Neural cell (in vitro differentiated cells): ENCODE measurements at regions not wholly inside any gene's neighbourhood (a gene's known extent, or its start where the extent isn't known, plus 50 kb on each side); places are given as distances from the start of the nearest gene placed in this dataset.

Source experiments
- H2AFZ ChIP-seq: fragments of 200-600, 300-800 bp; sonication (generic), shearing (Covaris generic); 2 replicates; pipeline ENCODE4 v1.6.0; 2014; ENCODE audit warnings: low read depth, mild to moderate bottlenecking, antibody characterized with exemption, low read length, moderate library complexity
- H3F3A ChIP-seq: fragments of 200-600 bp; shearing (Covaris generic); 2 replicates; pipeline ENCODE4 v1.6.1; 2016; ENCODE audit warnings: mild to moderate bottlenecking, moderate library complexity, mixed read lengths, antibody characterized with exemption, low read length; ENCODE audit not compliant: insufficient read depth, poor library complexity, severe bottlenecking
- H3K27ac ChIP-seq: fragments of 200-600, 300-800 bp; sonication (generic), shearing (Covaris generic); 2 replicates; pipeline ENCODE4 v1.5.1; 2014; ENCODE audit warnings: mild to moderate bottlenecking, low read length, moderate library complexity
- H3K27me3 ChIP-seq: fragments of 300-800, 200-600 bp; sonication (generic), shearing (Covaris generic); 2 replicates; pipeline ENCODE4 v1.6.0; 2014; ENCODE audit warnings: mild to moderate bottlenecking, low read depth, low read length, moderate library complexity; ENCODE audit not compliant: insufficient read depth
- H3K36me3 ChIP-seq: fragments of 300-800, 200-600 bp; sonication (generic), shearing (Covaris generic); 2 replicates; pipeline ENCODE4 v1.5.1; 2014; ENCODE audit warnings: mild to moderate bottlenecking, antibody characterized with exemption, low read length, moderate library complexity; ENCODE audit not compliant: insufficient read depth
- H3K4me2 ChIP-seq: fragments of 300-800, 200-600 bp; sonication (generic), shearing (Covaris generic); 2 replicates; pipeline ENCODE4 v1.6.0; 2014; ENCODE audit warnings: mild to moderate bottlenecking, low read length
- H3K4me3 ChIP-seq: fragments of 300-800, 200-600 bp; sonication (generic), shearing (Covaris generic); 2 replicates; pipeline ENCODE4 v1.5.1; 2014; ENCODE audit warnings: mild to moderate bottlenecking, low read length, moderate library complexity
- H3K79me2 ChIP-seq: fragments of 200-600 bp; shearing (Covaris generic); replicated peaks from 2 replicates; pipeline ENCODE4 v1.6.0; 2014; ENCODE audit warnings: mild to moderate bottlenecking, low read length, moderate library complexity; ENCODE audit not compliant: insufficient read depth
- H3K9ac ChIP-seq: fragments of 300-800, 200-600 bp; sonication (generic), shearing (Covaris generic); 2 replicates; pipeline ENCODE4 v1.6.1; 2016; ENCODE audit warnings: mild to moderate bottlenecking, low read length, mixed read lengths
- H3K9me2 ChIP-seq: fragments of 200-600 bp; shearing (Covaris generic); 2 replicates; pipeline ENCODE4 v1.6.1; 2016; ENCODE audit warnings: mild to moderate bottlenecking, low read length, mixed read lengths; ENCODE audit not compliant: insufficient read depth
- H3K9me3 ChIP-seq: fragments of 200-600, 300-800 bp; sonication (generic), shearing (Covaris generic); 2 replicates; pipeline ENCODE4 v1.6.1; 2016; ENCODE audit warnings: mild to moderate bottlenecking, mixed run types, low read length, moderate library complexity, mixed read lengths
- H4K20me1 ChIP-seq: fragments of 200-600 bp; shearing (Covaris generic); 2 replicates; pipeline ENCODE4 v1.6.1; 2016; ENCODE audit warnings: mild to moderate bottlenecking, mixed run types; ENCODE audit not compliant: insufficient read depth
- CTCF ChIP-seq: fragments of 450-650 bp; IDR thresholded peaks from 2 replicates; pipeline ENCODE4 v1.5.1; 2014; ENCODE audit warnings: antibody characterized with exemption, mild to moderate bottlenecking, moderate library complexity; ENCODE audit not compliant: poor library complexity, severe bottlenecking
- EP300 ChIP-seq: fragments of 450-650 bp; conservative IDR thresholded peaks from 2 replicates; pipeline ENCODE4 v1.6.1; 2014; ENCODE audit warnings: antibody characterized with exemption, mild to moderate bottlenecking, moderate library complexity; ENCODE audit not compliant: poor library complexity, severe bottlenecking
- EZH2 ChIP-seq: fragments of 200-600, 300-800 bp; shearing (Covaris generic), sonication (generic); IDR thresholded peaks from 2 replicates; pipeline ENCODE4 v1.6.1; 2014; ENCODE audit warnings: antibody characterized with exemption, low read length, borderline replicate concordance, mild to moderate bottlenecking; ENCODE audit not compliant: insufficient read depth, poor library complexity, severe bottlenecking
- MXI1 ChIP-seq: fragments of 450-650 bp; conservative IDR thresholded peaks from 2 replicates; pipeline ENCODE4 v1.6.1; 2014; ENCODE audit warnings: antibody characterized with exemption, mild to moderate bottlenecking; ENCODE audit not compliant: poor library complexity, severe bottlenecking
- POLR2AphosphoS5 ChIP-seq: IDR thresholded peaks from 2 replicates; pipeline ENCODE4 v1.6.1; 2012
- RAD21 ChIP-seq: fragments of 450-650 bp; conservative IDR thresholded peaks from 2 replicates; pipeline ENCODE4 v1.6.1; 2014; ENCODE audit warnings: antibody characterized with exemption, mild to moderate bottlenecking, moderate library complexity
- REST ChIP-seq: IDR thresholded peaks from 2 replicates; pipeline ENCODE4 v1.6.1; 2012; ENCODE audit warnings: borderline replicate concordance
- SMC3 ChIP-seq: fragments of 450-650 bp; conservative IDR thresholded peaks from 2 replicates; pipeline ENCODE4 v1.6.1; 2014; ENCODE audit warnings: antibody characterized with exemption, mild to moderate bottlenecking, moderate library complexity; ENCODE audit not compliant: poor library complexity
- TAF1 ChIP-seq: IDR thresholded peaks from 2 replicates; pipeline ENCODE4 v1.6.1; 2012; ENCODE audit warnings: low read depth

- Histone ChIP-seq H3K9me2 (no peaks in the 10 kb centered on the region), H3F3A (no peaks in the 10 kb centered on the region), H3K27ac (no peak overlapping the region), H3K4me2 (no peak overlapping the region), H3K27me3 (no peaks in the 10 kb centered on the region), H2AFZ (no peak overlapping the region), H3K4me3 (no peak overlapping the region), H3K79me2 (no peaks in the 10 kb centered on the region), H3K9ac (no peak overlapping the region), H3K9me3 (no peaks in the 10 kb centered on the region), H4K20me1 (no peaks in the 10 kb centered on the region), H3K36me3 (no peaks in the 10 kb centered on the region)
- TF ChIP-seq TAF1 (no peak), MXI1 (no peak), EP300 (no peak), EZH2 (no peak), CTCF (no peak), POLR2AphosphoS5 (no peak), RAD21 (no peak), SMC3 (no peak), REST (no peak)
Measured at GRCh38 chr12:92029136-92029535, 116.5 kb downstream of the BTG1 start.

- H2AFZ ChIP-seq = no peak overlapping the region
- no peak overlapping the region for H3K4me2 ChIP-seq
- no peaks in the 10 kb centered on the region for H3K9me2 ChIP-seq
- no peaks in the 10 kb centered on the region for H3K36me3 ChIP-seq
- H3K9me3 ChIP-seq = no peaks in the 10 kb centered on the region
- H4K20me1 ChIP-seq = no peaks in the 10 kb centered on the region
- no peak overlapping the region for H3K4me3 ChIP-seq
- H3K9ac ChIP-seq = no peak overlapping the region
- H3K27ac ChIP-seq = no peak overlapping the region
- H3K79me2 ChIP-seq = no peaks in the 10 kb centered on the region
- H3F3A ChIP-seq = no peaks in the 10 kb centered on the region
- H3K27me3 ChIP-seq = no peaks in the 10 kb centered on the region
- TF ChIP-seq EP300 = no peak
- TF ChIP-seq EZH2 = no peak
- no peak for TF ChIP-seq CTCF
- TF ChIP-seq SMC3 = no peak
Measured at GRCh38 chr12:92028441-92028709, 117.3 kb downstream of the BTG1 start.
